Suprapubic skin (tissue), 4 donors: ENCODE measurements at regions not wholly inside any gene's neighbourhood (a gene's known extent, or its start where the extent isn't known, plus 50 kb on each side); places are given as distances from the start of the nearest gene placed in this dataset.
A peak's percentile ranks its signal among the peaks of the same experiment; 100 is the strongest.
"Not testable (repeated sequence)": the region's sequence is repeated elsewhere in the genome, so short reads cannot be mapped to it uniquely, and the experiment has no call there.

Experiments
- DNase-seq, 2 donors: peaks; one replicate each; pipeline ENCODE4 v3.0.0-alpha.2; 2019; ENCODE audit warnings: low spot score in 2 of 2
- H3K27ac ChIP-seq: fragments of 200-600 bp; sonication (generic); one replicate; pipeline ENCODE4 v1.5.1; 2019
- H3K27me3 ChIP-seq: fragments of 200-600 bp; sonication (generic); one replicate; pipeline ENCODE4 v1.5.1; 2019
- H3K36me3 ChIP-seq: fragments of 200-600 bp; sonication (generic); one replicate; pipeline ENCODE4 v1.5.1; 2019
- H3K4me1 ChIP-seq: fragments of 200-600 bp; sonication (generic); one replicate; pipeline ENCODE4 v1.5.1; 2019
- H3K4me3 ChIP-seq: fragments of 200-600 bp; sonication (generic); one replicate; pipeline ENCODE4 v1.5.1; 2019; ENCODE audit warnings: mild to moderate bottlenecking
- H3K9me3 ChIP-seq: fragments of 200-600 bp; sonication (generic); one replicate; pipeline ENCODE4 v1.5.1; 2019
- WGBS: methylation state at CpG from one replicate; pipeline ENCODE4 v1.1.5; 2018; 5-methylcytosine and 5-hydroxymethylcytosine counted together
- TF ChIP-seq, protein P1 (sequence below), 2 donors: fragments of 200-600 bp in 1 of 2; fragments of 450-650 bp in 1 of 2; sonication (generic) in 1 of 2; IDR thresholded peaks; one replicate each; pipeline ENCODE4 v1.5.1; 2016 to 2019; ENCODE audit warnings: antibody characterized with exemption in 2 of 2, mild to moderate bottlenecking in 1 of 2, moderate library complexity in 1 of 2

GRCh38 chr15:20211508-20211907 is 330.1 kb downstream of the GOLGA6L6 start:
- H3K36me3 ChIP-seq, H3K9me3 ChIP-seq, H3K4me1 ChIP-seq, H3K4me3 ChIP-seq, DNase-seq, H3K27ac ChIP-seq, H3K27me3 ChIP-seq: not testable (repeated sequence)

GRCh38 chr15:20209973-20210372 is 331.6 kb downstream of the GOLGA6L6 start:
- not testable (repeated sequence) for DNase-seq, H3K4me1 ChIP-seq, H3K27me3 ChIP-seq, H3K27ac ChIP-seq, H3K9me3 ChIP-seq, H3K36me3 ChIP-seq, H3K4me3 ChIP-seq
- WGBS = 56% methylated on average over 1 of the region's 1 CpG

- H3K9me3 ChIP-seq, DNase-seq, H3K36me3 ChIP-seq, H3K27me3 ChIP-seq, H3K27ac ChIP-seq, H3K4me1 ChIP-seq, H3K4me3 ChIP-seq: not testable (repeated sequence)
- WGBS = 86% methylated on average over 7 of the region's 7 CpGs
These were observed 334.0 kb downstream of the GOLGA6L6 start for GRCh38 chr15:20207607-20208006.

DNA sequence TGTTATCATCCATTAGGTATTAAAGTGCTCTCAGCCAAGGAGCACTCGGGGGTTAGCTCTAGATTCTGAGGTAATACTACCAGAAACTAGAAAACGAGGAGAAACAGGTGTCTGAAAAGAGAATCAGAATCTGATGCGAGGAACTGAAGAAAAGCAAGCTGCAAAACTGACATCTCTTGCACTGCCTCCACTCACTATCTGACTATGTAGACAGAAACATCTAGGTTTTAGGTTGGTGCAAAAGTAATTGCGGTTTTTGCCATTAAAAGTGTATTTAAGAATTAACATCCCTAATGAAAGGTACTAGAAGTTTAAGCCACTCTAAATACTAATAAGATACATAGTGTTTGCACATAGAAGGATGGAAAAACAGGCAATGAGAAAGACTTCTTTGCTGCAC is 334.4 kb downstream of the GOLGA6L6 start:
- H3K9me3 ChIP-seq, H3K4me1 ChIP-seq, H3K36me3 ChIP-seq, H3K27me3 ChIP-seq, DNase-seq, H3K27ac ChIP-seq, H3K4me3 ChIP-seq: not testable (repeated sequence)
- WGBS = 76% methylated on average over 4 of the region's 4 CpGs

DNA sequence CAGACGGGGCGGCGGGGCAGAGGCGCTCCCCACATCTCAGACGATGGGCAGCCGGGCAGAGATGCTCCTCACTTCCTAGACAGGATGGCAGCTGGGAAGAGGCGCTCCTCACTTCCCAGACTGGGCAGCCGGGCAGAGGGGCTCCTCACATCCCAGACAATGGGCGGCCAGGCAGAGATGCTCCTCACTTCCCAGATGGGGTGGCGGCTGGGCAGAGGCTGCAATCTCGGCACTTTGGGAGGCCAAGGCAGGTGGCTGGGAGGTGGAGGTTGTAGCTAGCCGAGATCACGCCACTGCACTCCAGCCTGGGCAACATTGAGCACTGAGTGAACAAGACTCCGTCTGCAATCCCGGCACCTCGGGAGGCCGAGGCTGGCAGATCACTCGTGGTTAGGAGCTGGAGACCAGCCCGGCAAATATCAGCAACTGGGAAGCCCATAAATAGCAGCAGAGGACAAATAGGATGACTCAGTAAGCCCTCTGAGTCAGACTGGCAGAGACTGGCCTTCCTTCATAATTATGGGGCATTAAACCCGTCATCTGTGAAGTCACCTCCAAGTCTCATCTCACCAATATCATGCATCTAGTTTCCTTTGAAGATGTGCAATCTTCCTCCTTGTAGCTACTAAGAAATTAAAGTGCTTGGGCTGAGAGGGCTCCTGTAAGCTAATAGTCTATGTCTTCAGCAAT is 337.3 kb downstream of the GOLGA6L6 start:
- H3K27me3 ChIP-seq, DNase-seq, H3K36me3 ChIP-seq, H3K4me3 ChIP-seq, H3K4me1 ChIP-seq, H3K27ac ChIP-seq, H3K9me3 ChIP-seq: not testable (repeated sequence)
- 85% methylated on average over 8 of the region's 20 CpGs for WGBS

GRCh38 chr15:20203649-20204150 is 337.9 kb downstream of the GOLGA6L6 start:
- not testable (repeated sequence) for H3K36me3 ChIP-seq, DNase-seq, H3K27me3 ChIP-seq, H3K4me1 ChIP-seq, H3K9me3 ChIP-seq, H3K27ac ChIP-seq, H3K4me3 ChIP-seq
- WGBS = 93% methylated on average over 10 of the region's 29 CpGs

- H3K36me3 ChIP-seq, H3K27me3 ChIP-seq, H3K9me3 ChIP-seq, H3K4me1 ChIP-seq, H3K4me3 ChIP-seq, DNase-seq, H3K27ac ChIP-seq: not testable (repeated sequence)
- 66% methylated on average over 4 of the region's 4 CpGs for WGBS
These were observed 346.9 kb downstream of the GOLGA6L6 start for GRCh38 chr15:20194591-20195198.

GRCh38 chr15:20192982-20193929 is 348.3 kb downstream of the GOLGA6L6 start:
- not testable (repeated sequence) for H3K4me1 ChIP-seq, H3K9me3 ChIP-seq, H3K36me3 ChIP-seq, H3K27ac ChIP-seq, H3K27me3 ChIP-seq, DNase-seq, H3K4me3 ChIP-seq
- WGBS = 45% methylated on average over 16 of the region's 16 CpGs
- TF ChIP-seq, protein P1, sequence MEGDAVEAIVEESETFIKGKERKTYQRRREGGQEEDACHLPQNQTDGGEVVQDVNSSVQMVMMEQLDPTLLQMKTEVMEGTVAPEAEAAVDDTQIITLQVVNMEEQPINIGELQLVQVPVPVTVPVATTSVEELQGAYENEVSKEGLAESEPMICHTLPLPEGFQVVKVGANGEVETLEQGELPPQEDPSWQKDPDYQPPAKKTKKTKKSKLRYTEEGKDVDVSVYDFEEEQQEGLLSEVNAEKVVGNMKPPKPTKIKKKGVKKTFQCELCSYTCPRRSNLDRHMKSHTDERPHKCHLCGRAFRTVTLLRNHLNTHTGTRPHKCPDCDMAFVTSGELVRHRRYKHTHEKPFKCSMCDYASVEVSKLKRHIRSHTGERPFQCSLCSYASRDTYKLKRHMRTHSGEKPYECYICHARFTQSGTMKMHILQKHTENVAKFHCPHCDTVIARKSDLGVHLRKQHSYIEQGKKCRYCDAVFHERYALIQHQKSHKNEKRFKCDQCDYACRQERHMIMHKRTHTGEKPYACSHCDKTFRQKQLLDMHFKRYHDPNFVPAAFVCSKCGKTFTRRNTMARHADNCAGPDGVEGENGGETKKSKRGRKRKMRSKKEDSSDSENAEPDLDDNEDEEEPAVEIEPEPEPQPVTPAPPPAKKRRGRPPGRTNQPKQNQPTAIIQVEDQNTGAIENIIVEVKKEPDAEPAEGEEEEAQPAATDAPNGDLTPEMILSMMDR (IDR thresholded peaks at IDR 0.05) = peak in 1 of 2 donors; percentile 21

DNA sequence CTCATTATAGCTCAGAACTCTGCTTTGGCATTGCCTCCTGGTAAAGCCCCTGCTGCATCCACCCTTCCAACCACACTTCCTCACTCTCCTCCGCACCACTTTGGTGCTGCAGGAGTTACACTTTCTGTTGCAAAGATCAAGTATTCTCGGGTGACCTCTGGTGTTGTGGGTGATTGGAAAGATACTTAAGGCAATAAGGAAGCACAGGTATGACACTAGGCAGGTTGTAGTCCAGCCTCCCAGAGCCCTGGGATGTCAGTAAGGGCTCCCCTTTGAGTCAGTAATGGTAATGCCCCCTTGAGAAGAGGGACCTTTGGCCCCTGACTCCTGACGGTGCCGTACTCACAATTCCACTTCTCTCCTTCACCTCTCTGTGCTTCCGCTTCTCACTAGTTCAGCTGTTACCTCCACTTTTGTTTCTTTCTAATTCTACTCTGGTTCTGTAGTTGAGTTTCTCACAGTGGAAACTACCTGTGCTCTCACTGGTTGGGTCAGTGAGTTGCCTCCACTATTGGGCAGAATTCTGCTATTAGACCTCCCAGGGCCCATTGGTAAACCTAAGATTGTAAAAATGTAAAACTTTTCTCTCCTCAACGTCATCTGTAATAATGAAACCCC is 350.0 kb downstream of the GOLGA6L6 start:
- not testable (repeated sequence) for H3K36me3 ChIP-seq, H3K9me3 ChIP-seq, H3K4me3 ChIP-seq, DNase-seq, H3K4me1 ChIP-seq, H3K27me3 ChIP-seq, H3K27ac ChIP-seq
- 79% methylated on average over 6 of the region's 6 CpGs for WGBS

DNA sequence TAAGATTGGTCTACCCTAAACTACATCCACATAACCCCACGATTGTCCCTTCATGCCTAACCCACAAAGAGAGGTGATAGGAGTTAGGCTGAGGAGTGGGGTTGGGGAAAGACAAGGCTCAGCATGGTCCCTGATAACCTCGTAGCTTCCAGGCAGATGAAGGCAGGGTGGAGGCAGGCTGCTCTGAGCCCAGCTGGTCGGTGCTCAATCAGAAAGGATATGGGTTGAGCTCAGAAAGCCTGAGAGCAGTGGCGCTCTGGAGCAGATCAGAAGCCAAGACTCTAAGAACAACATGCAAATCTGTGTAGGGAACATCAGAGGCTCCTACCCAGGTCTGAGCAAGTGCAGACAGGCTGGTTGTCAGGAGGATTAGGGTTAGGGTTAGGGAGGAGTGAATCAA is 353.0 kb downstream of the GOLGA6L6 start:
- H3K27ac ChIP-seq, DNase-seq, H3K4me1 ChIP-seq, H3K27me3 ChIP-seq, H3K4me3 ChIP-seq, H3K36me3 ChIP-seq, H3K9me3 ChIP-seq: not testable (repeated sequence)
- WGBS = 46% methylated on average over 4 of the region's 4 CpGs

- H3K9me3 ChIP-seq, H3K4me1 ChIP-seq, H3K4me3 ChIP-seq, H3K27me3 ChIP-seq, H3K36me3 ChIP-seq, H3K27ac ChIP-seq, DNase-seq: not testable (repeated sequence)
- 67% methylated on average over 1 of the region's 1 CpG for WGBS
These were observed 353.9 kb downstream of the GOLGA6L6 start for GRCh38 chr15:20187370-20188355.

GRCh38 chr15:20184879-20185278 is 356.7 kb downstream of the GOLGA6L6 start:
- not testable (repeated sequence) for DNase-seq, H3K4me1 ChIP-seq, H3K27me3 ChIP-seq, H3K9me3 ChIP-seq, H3K27ac ChIP-seq, H3K4me3 ChIP-seq, H3K36me3 ChIP-seq
- WGBS = no CpG with 5 or more reads among the region's 13 CpGs
